ENCODE measurements at regions not wholly inside any gene's neighbourhood (a gene's known extent, or its start where the extent isn't known, plus 50 kb on each side); places are given as distances from the start of the nearest gene placed in this dataset.

DNA sequence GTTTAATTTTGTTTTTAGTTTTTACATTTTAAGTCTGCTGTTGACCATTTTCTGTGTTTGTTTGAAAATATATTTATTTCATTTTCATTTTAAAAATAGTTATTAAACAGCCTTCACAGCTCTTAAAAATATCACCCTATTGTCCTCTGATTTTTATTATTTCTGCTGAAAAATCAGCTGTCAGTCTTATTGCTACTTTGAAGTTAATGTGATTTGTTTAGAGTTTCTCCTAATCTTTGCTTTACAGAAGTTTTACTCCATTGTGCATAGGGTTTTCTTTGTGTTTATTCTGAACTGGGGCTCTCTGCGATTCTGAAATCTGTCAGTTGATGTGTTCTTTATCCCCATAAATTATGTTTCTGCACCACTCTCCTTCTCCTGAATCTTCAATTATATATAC, 486.3 kb downstream of the SOX5 start:
- Histone ChIP-seq H3K36me3 (ENCODE audit: control insufficient read depth, insufficient read depth, low read length) (no peaks in the 10 kb centered on the region), H4K20me1 (ENCODE audit: control insufficient read depth, extremely low read depth, insufficient read depth, low read length) (no peaks in the 10 kb centered on the region), H3K79me2 (ENCODE audit: control insufficient read depth, insufficient read depth, low read length) (no peaks in the 10 kb centered on the region), H3K4me3 (replicated peaks in 1 of 4; ENCODE audit: control extremely low read depth in 1 of 4, insufficient read depth in 1 of 4, low read depth in 3 of 4, low read length in 4 of 4) (no peak overlapping the region), H3K9me3 (ENCODE audit: control insufficient read depth, insufficient read depth, low read depth, low read length) (no peaks in the 10 kb centered on the region), H3K27me3 (ENCODE audit: control insufficient read depth, insufficient read depth, low read length) (no peaks in the 10 kb centered on the region), H2AFZ (ENCODE audit: low read length) (no peak overlapping the region), H3K4me1 (ENCODE audit: control insufficient read depth, extremely low read depth, insufficient read depth, low read length) (no peaks in the 10 kb centered on the region), H3K27ac (ENCODE audit: insufficient read depth, low read length) (no peak overlapping the region), H3K4me2 (ENCODE audit: extremely low read depth, insufficient read depth, low read length) (no peak overlapping the region), H3K9ac (ENCODE audit: insufficient read depth, low read length) (no peak overlapping the region)
- no peak for TF ChIP-seq EZH2 (IDR thresholded peaks at IDR 0.05; ENCODE audit: low read length, missing control alignments)
- TF ChIP-seq, protein P1, sequence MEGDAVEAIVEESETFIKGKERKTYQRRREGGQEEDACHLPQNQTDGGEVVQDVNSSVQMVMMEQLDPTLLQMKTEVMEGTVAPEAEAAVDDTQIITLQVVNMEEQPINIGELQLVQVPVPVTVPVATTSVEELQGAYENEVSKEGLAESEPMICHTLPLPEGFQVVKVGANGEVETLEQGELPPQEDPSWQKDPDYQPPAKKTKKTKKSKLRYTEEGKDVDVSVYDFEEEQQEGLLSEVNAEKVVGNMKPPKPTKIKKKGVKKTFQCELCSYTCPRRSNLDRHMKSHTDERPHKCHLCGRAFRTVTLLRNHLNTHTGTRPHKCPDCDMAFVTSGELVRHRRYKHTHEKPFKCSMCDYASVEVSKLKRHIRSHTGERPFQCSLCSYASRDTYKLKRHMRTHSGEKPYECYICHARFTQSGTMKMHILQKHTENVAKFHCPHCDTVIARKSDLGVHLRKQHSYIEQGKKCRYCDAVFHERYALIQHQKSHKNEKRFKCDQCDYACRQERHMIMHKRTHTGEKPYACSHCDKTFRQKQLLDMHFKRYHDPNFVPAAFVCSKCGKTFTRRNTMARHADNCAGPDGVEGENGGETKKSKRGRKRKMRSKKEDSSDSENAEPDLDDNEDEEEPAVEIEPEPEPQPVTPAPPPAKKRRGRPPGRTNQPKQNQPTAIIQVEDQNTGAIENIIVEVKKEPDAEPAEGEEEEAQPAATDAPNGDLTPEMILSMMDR (conservative IDR thresholded peaks at IDR 0.05 in 1 of 2, IDR thresholded peaks at IDR 0.05 in 1 of 2; ENCODE audit: low read depth in 1 of 2, low read length in 2 of 2) = no peak
- DNase-seq (ENCODE audit: low read depth in 2 of 2) = no peak

DNA sequence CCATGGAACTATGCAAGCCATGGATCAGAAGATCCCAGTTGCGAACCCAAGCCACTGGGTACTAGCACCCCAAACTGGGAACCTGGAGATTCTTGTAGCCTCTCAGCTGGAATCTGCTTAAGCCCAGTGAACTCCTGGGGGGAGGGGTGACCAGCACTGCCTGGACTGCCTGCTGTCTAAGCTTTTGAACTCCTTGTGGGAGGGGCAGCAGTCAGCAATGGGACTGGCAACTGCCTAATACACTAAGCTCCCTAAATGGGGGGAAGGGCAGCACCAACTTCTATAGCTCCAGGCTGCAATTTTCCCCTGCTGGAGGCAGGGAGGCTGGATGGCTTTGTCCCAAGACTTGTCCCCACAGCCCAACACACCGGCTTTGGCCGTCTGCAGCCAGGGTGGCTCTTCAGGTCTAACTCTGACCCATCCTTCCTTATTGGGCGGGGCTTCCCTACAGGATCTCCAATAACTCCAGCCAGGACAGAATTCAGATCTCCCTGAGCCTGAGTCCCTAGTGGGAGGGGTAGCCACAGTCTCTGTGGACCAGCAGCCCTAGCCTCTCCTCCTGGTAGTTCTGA, 485.1 kb downstream of the SOX5 start:
- no peak overlapping the region for H3K9ac ChIP-seq (ENCODE audit: insufficient read depth, low read length)
- H3K36me3 ChIP-seq (ENCODE audit: control insufficient read depth, insufficient read depth, low read length) = no peaks in the 10 kb centered on the region
- no peak for DNase-seq (ENCODE audit: low read depth in 2 of 2)
- no peaks in the 10 kb centered on the region for H3K4me1 ChIP-seq (ENCODE audit: control insufficient read depth, extremely low read depth, insufficient read depth, low read length)
- TF ChIP-seq, protein P1 (conservative IDR thresholded peaks at IDR 0.05 in 1 of 2, IDR thresholded peaks at IDR 0.05 in 1 of 2; ENCODE audit: low read depth in 1 of 2, low read length in 2 of 2) = no peak
- TF ChIP-seq EZH2 (IDR thresholded peaks at IDR 0.05; ENCODE audit: low read length, missing control alignments) = no peak
- no peak overlapping the region for H3K4me2 ChIP-seq (ENCODE audit: extremely low read depth, insufficient read depth, low read length)
- H2AFZ ChIP-seq (ENCODE audit: low read length) = no peak overlapping the region
- no peaks in the 10 kb centered on the region for H3K79me2 ChIP-seq (ENCODE audit: control insufficient read depth, insufficient read depth, low read length)
- no peaks in the 10 kb centered on the region for H3K27me3 ChIP-seq (ENCODE audit: control insufficient read depth, insufficient read depth, low read length)
- H3K27ac ChIP-seq (ENCODE audit: insufficient read depth, low read length) = no peak overlapping the region
- no peaks in the 10 kb centered on the region for H4K20me1 ChIP-seq (ENCODE audit: control insufficient read depth, extremely low read depth, insufficient read depth, low read length)
- no peaks in the 10 kb centered on the region for H3K9me3 ChIP-seq (ENCODE audit: control insufficient read depth, insufficient read depth, low read depth, low read length)
- H3K4me3 ChIP-seq (replicated peaks in 1 of 4; ENCODE audit: control extremely low read depth in 1 of 4, insufficient read depth in 1 of 4, low read depth in 3 of 4, low read length in 4 of 4) = no peak overlapping the region

DNA sequence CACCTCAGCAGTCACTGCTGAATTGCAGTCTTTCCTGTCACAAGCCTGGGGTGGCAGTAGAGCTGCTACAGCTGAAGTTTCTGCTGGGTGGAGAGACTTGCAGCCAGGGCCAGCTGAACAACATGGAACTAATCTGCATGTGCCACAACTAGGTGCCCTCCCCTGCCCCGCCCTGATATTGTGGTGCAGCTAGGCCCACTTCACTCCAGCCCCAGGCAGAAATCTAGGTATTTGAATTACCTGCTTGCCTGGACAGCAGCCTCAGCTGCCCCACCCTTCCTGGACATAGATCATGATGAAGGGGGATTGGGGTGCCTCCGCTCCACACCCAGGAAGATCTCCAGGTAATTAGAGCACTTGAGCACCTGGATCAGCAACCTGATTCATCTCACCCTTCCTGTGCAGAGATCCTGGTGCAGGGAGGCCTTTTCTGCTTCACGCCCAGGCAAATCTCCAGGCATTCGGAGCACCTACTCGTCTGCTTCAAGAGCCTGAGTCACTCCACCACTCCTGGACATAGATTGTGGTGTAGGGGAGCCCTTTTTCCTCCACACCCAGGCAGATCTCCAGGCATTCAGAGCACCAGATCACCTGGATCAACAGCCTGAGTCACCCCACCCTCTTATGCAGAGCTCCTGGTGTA, 477.0 kb downstream of the SOX5 start:
- DNase-seq (ENCODE audit: low read depth in 2 of 2) = peak in 1 of 2 donors; percentile 3
- Histone ChIP-seq H3K27me3 (ENCODE audit: control insufficient read depth, insufficient read depth, low read length) (no peaks in the 10 kb centered on the region), H4K20me1 (ENCODE audit: control insufficient read depth, extremely low read depth, insufficient read depth, low read length) (no peaks in the 10 kb centered on the region), H3K79me2 (ENCODE audit: control insufficient read depth, insufficient read depth, low read length) (no peaks in the 10 kb centered on the region), H2AFZ (ENCODE audit: low read length) (no peak overlapping the region), H3K9ac (ENCODE audit: insufficient read depth, low read length) (no peak overlapping the region), H3K27ac (ENCODE audit: insufficient read depth, low read length) (no peak overlapping the region), H3K4me2 (ENCODE audit: extremely low read depth, insufficient read depth, low read length) (no peak overlapping the region), H3K9me3 (ENCODE audit: control insufficient read depth, insufficient read depth, low read depth, low read length) (no peaks in the 10 kb centered on the region), H3K36me3 (ENCODE audit: control insufficient read depth, insufficient read depth, low read length) (no peaks in the 10 kb centered on the region), H3K4me3 (replicated peaks in 1 of 4; ENCODE audit: control extremely low read depth in 1 of 4, insufficient read depth in 1 of 4, low read depth in 3 of 4, low read length in 4 of 4) (no peak overlapping the region), H3K4me1 (ENCODE audit: control insufficient read depth, extremely low read depth, insufficient read depth, low read length) (no peaks in the 10 kb centered on the region)
- TF ChIP-seq, protein P1 (conservative IDR thresholded peaks at IDR 0.05 in 1 of 2, IDR thresholded peaks at IDR 0.05 in 1 of 2; ENCODE audit: low read depth in 1 of 2, low read length in 2 of 2) = no peak
- no peak for TF ChIP-seq EZH2 (IDR thresholded peaks at IDR 0.05; ENCODE audit: low read length, missing control alignments)
